Motor neuron (in vitro differentiated cells): ENCODE measurements at regions not wholly inside any gene's neighbourhood (a gene's known extent, or its start where the extent isn't known, plus 50 kb on each side); places are given as distances from the start of the nearest gene placed in this dataset.
"Not testable (repeated sequence)": the region's sequence is repeated elsewhere in the genome, so short reads cannot be mapped to it uniquely, and the experiment has no call there.

ENCODE experiments used
- ATAC-seq, 8 experiments: fragments of 200-7000 bp; cut with Tn5 transposase; replicated peaks in 6 of 8; 2 replicates each; pipeline ENCODE4 v1.8.0; 2021; ENCODE audit warnings: mild to moderate bottlenecking in 8 of 8, moderate library complexity in 8 of 8
- H3K27ac ChIP-seq, 2 donors: fragments of 250-450 bp; sonication (Bioruptor Pico); 2 replicates each; pipeline ENCODE4 v1.9.0; 2021; ENCODE audit warnings: antibody characterized with exemption in 2 of 2, mild to moderate bottlenecking in 2 of 2, moderate library complexity in 1 of 2
- H3K4me1 ChIP-seq, 2 donors: fragments of 250-450 bp; sonication (Bioruptor Pico); replicated peaks in 1 of 2; 2 replicates each; pipeline ENCODE4 v1.6.1; 2021; ENCODE audit warnings: antibody characterized with exemption in 2 of 2, mild to moderate bottlenecking in 2 of 2, moderate library complexity in 1 of 2
- H3K4me3 ChIP-seq, 5 donors: fragments of 250-450 bp; sonication (Bioruptor Pico); 2 replicates each; pipeline ENCODE4 v1.9.0; 2021; ENCODE audit warnings: antibody characterized with exemption in 5 of 5, mild to moderate bottlenecking in 5 of 5, moderate library complexity in 4 of 5
- WGBS, 10 experiments: fragments of 450-650 bp; shearing (Covaris generic); methylation state at CpG; one replicate each; pipeline ENCODE4 v1.0.0; 2022; 5-methylcytosine and 5-hydroxymethylcytosine counted together
- in situ Hi-C, 9 experiments: fragments of 400-800 bp; cut with MboI; loops; one replicate each; pipeline ENCODE4 v1.15.0; 2021; ENCODE audit warnings: low sequenced_read_pairs in 9 of 9, low pct_unique_long_range_greater_than_20kb in 2 of 9; ENCODE audit not compliant: unreplicated experiment in 9 of 9

DNA sequence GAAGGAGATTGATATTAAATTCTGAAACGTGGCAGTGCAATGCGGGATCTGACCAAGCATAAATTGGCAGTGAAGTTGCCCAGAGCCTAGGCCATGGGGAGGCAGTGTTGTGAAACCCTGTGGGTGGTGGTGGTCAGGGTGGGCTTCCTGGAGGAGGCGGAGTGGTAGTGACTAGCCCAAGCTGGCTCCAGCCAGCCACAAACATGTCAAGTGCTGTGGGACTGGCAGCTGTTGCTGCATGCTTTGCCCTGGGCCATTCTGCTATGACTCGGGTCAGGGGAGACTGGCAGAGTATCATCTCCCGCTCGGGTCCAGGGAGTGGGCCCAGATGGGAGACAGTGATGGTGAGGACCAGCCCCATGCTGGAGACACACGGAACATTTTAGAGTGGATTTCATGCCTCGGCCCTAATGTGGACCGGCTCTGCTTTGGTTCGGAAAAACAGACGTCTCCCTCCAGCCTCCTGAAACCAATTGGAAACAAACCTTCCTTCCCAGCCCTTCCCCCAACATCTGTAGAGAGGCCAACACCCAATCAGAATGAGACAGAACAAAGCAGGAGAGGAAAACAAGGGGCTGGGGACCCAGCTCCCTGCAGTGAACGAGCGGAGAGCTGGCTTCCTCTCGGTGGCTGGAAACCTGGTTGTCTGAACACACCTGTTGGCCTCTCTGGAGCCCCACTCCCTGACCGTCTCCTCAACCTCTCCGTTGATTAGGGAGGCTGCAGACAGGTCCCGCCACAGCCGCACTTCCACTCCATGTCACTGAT lies 58.2 kb downstream of the TMEM270 start:
- in situ Hi-C loops = no loop called here
- WGBS, 10 experiments = 33 to 100% (median 73%) methylated on average over 1 to 3 of the region's 18 CpGs; no CpG with 5 or more reads in 2 of the 10 experiments
- Histone ChIP-seq H3K4me1 (peaks cover 2 to 7% of the 10 kb centered on the region in 2 donors), H3K4me3 (no peak overlapping the region), H3K27ac (no peak overlapping the region)
- peak in 1 of 8 experiments; percentile 11 for ATAC-seq

DNA sequence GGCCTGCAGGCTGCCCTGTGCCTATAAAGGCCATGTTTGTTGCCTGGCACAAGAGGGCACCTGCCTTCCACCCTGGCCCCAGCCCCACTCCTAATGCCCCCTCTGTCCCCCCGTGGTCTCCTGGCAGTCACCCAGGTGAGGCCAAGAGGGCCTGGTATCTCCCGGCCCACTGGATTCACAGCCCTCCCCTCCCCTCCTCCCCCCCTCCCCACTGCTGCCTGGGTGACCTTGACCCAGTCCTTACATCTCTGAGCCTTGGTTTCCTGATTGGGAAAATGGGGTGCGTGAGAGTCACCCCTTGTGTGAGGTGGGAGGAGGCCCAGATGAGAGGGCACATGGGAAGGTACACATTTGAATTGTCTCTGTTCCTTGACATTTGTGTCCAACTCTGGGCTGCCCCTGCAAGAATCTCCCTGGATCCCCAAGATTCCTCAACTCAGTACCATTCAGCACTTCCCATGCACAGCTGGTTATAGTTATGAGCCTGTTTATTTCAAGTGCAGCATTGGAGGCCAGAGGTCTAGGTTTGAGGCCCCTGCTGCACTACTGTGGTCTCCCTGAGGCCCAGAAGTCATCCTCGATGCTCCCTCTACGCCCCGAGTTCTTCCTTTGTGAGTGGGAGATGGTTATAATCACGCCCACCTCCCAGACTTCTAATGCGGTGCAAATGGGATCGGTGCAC lies 58.9 kb downstream of the TMEM270 start:
- ATAC-seq = no peak
- in situ Hi-C loops = no loop called here
- H3K4me1 ChIP-seq = peaks cover 2 to 7% of the 10 kb centered on the region in 2 donors
- no peak overlapping the region for H3K27ac ChIP-seq
- 41 to 94% methylated on average over 2 to 4 of the region's 9 CpGs; no CpG with 5 or more reads in 8 of the 10 experiments for WGBS, 10 experiments
- H3K4me3 ChIP-seq = no peak overlapping the region

DNA sequence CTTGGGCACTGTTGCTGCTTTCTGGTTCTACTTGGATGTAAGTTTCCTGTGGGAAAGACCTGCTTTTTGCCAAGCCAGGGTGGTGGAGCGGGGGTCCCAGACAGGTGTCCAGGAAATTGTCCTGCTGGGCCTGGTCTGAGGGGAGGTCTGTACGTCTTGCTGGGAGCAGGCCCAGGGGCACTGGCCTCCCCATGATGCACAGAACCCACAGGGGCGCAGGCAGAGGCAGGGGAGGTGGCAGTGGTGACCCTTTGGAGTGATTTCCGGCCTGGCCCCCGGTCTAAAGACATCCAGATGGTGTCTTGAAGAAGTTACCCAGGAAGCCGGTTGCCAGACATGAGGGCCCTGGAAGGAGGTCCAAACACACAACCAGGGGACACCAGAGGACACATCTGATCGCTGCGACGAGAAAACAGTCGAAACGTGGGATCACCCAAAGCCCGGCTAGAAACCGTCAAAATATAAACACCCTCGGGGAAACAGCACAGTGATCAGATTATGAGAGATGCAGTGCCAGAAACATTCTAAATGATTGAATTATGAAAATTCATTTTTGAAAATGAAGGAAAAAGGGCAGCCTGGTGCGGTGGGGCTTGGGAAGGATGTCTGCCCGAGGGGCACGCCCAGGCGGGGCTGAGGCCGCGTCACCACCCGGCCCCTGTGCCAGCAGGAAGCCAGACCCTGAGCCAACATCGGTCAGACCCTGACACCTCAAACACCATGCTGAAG lies 59.6 kb downstream of the TMEM270 start:
- Histone ChIP-seq H3K27ac (no peak overlapping the region), H3K4me3 (no peak overlapping the region), H3K4me1 (peaks cover 2 to 7% of the 10 kb centered on the region in 2 donors)
- WGBS, 10 experiments = 5 to 100% (median 89%) methylated on average over 3 to 15 of the region's 22 CpGs; no CpG with 5 or more reads in 3 of the 10 experiments
- no peak for ATAC-seq
- in situ Hi-C loops = no loop called here

DNA sequence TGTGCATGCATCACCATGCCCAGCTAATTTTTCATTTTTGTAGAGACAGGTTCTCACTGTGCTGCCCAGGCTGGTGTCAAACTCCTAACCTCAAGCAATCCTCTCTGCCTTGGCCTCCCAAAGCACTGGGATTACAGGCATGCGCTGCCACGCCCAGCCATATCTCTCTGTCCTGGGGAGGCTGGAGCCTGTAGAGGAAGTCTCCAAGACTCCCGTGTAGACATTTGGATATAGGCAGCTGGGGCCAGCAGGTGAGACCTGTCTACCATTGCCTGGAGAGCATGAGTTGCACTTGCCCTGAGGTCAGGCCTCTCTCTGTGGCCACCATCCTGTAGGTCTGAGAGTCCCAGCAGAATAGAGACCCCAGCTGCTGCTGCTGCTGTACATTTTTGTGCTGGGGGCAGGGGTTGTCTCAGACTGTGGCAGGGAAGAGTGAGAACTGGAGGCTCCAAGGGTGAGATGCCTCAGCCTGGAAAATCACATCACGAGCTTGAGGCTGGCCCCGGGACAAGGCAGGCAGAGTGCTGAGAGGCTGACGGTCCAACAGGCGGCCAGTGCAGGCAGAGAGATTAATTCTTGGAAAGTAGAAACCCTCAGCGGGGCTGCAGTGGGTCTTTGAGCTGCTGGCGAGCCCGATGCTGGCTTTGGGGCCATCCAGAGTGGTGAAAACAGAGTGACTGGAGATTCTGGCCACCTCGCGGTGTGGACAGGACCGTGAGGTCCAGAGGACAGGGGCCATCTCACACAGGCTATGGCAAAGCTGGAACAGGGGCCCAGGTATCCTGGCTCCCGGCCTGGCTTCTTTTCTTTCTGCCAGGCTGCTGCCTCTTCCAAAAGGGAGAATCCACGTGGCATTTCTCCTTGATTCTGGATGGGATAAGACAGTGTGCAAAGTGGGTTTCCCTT lies 60.9 kb downstream of the TMEM270 start:
- in situ Hi-C loops = no loop called here
- Histone ChIP-seq H3K4me1 (peaks cover 2 to 7% of the 10 kb centered on the region in 2 donors), H3K4me3 (no peak overlapping the region), H3K27ac (no peak overlapping the region)
- WGBS, 10 experiments = 33 to 93% (median 79%) methylated on average over 2 to 8 of the region's 15 CpGs; no CpG with 5 or more reads in 5 of the 10 experiments
- ATAC-seq = no peak

DNA sequence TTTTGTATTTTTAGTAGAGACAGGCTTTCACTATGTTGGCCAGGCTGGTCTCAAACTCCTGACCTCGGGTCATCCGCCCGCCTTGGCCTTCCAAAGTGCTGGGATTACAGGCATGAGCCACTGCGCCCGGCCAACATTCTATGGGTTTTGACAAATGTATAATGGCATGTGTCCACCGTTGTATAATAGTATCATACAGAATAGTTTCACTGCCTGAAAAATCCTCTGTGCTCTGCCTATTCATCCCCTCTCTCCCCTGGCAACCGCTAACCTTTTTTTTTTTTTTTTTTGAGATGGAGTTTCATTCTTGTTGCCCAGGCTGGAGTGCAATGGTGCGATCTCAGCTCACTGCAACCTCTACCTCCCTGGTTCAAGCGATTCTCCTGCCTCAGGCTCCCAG lies 67.7 kb downstream of the TMEM270 start:
- peak in 5 of 8 experiments; percentile 29 to 99 (median 63) for ATAC-seq

DNA sequence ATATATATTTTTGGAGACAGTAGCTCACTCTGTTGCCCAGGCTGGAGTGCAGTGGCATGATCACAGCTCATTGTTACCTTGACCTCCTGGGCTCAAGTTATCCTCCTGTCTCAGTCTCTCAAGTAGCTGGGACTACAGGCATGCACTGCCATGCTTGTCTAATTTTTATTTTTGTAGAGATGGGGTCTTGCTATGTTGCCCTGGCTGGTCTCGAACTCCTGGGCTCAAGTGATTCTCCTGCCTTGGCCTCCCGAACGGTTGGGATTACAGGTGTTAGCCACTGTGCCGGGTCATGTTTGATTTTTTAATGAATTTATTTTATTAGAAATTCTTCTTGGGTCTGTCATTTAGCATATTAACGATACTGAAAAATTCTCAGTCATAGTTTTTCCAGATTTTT lies 70.5 kb downstream of the TMEM270 start:
- no peaks in the 10 kb centered on the region for H3K4me1 ChIP-seq
- H3K4me3 ChIP-seq = no peak overlapping the region
- in situ Hi-C loops = no loop called here
- WGBS, 10 experiments = 74 to 98% (median 93%) methylated on average over 2 to 5 of the region's 5 CpGs
- ATAC-seq = no peak
- H3K27ac ChIP-seq = no peak overlapping the region

More for the DNA sequence above, 67.7 kb downstream of the TMEM270 start:
- in situ Hi-C loops, H3K4me3 ChIP-seq, H3K4me1 ChIP-seq, H3K27ac ChIP-seq: not testable (repeated sequence)
- 57 to 100% (median 80%) methylated on average over 1 to 7 of the region's 9 CpGs; no CpG with 5 or more reads in 1 of the 10 experiments for WGBS, 10 experiments

DNA sequence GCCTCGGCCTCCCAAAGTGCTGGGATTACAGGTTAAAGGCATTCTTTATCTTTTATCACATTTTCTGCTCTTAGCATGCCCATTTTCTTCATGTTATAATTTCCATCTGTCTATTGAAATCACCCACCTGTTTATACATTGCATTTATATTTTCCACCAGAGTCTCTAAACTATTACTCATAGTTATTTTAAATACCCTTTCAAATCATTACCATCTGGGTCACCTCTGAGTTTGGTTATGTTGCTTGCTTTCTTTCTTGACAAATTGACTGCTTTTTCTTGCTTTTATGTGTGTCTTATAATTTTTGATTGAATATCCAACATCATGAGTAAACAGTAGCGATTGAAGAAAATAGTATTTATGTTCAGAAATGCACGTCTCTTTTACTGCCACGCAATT lies 71.4 kb downstream of the TMEM270 start:
- no peak for ATAC-seq
- 79 to 100% (median 89%) methylated on average over 1 to 4 of the region's 4 CpGs; no CpG with 5 or more reads in 2 of the 10 experiments for WGBS, 10 experiments

DNA sequence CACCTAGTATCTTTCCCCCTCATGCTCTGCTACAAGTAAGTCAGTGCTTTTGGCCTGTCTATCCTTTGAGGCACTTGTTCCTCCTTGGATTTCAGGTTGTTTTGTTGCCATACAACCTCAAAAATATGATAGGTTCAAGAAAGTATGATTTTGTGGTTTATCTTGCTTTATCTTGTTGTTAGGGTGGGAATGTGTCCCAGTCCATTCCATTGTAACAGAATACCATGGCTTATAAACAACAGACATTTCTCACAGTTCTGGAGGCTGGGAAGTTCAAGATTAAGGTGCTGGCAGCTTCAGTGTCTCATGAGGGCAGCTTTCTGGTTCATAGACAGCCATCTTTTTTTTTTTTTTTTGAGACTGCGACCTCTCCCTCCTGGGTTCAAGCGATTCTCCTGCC lies 72.1 kb downstream of the TMEM270 start:
- Histone ChIP-seq H3K4me1 (no peaks in the 10 kb centered on the region), H3K27ac (no peak overlapping the region), H3K4me3 (no peak overlapping the region)
- WGBS, 10 experiments = 50 to 100% (median 87%) methylated on average over 1 to 2 of the region's 2 CpGs; no CpG with 5 or more reads in 5 of the 10 experiments
- no peak for ATAC-seq
- in situ Hi-C loops = no loop called here

More for the DNA sequence above, 71.4 kb downstream of the TMEM270 start:
- Histone ChIP-seq H3K4me3 (no peak overlapping the region), H3K4me1 (no peaks in the 10 kb centered on the region), H3K27ac (no peak overlapping the region)
- in situ Hi-C loops = no loop called here

DNA sequence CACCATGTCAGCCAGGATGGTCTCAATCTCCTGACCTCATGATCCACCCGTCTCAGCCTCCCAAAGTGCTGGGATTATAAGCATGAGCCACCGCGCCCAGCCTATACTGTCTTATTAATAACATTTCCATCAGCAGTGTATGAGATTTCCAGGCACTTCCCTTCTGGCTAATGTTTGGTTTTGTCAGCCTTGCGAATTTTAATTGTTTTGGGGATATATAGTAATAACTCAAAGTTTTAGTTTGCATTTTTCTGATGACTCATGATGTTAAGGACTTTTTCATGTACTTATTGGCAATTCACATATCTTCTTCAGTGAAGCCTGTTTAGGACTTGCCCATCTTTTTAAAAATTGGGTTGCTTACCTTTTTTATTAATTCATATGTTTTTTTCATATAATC lies 76.0 kb downstream of the TMEM270 start:
- peak in 3 of 8 experiments; percentile 49 to 89 (median 85) for ATAC-seq
- Histone ChIP-seq H3K4me3 (no peak overlapping the region), H3K4me1 (no peaks in the 10 kb centered on the region), H3K27ac (no peak overlapping the region)
- 0 to 93% (median 21%) methylated on average over 1 to 3 of the region's 4 CpGs; no CpG with 5 or more reads in 3 of the 10 experiments for WGBS, 10 experiments
- in situ Hi-C loops = no loop called here

DNA sequence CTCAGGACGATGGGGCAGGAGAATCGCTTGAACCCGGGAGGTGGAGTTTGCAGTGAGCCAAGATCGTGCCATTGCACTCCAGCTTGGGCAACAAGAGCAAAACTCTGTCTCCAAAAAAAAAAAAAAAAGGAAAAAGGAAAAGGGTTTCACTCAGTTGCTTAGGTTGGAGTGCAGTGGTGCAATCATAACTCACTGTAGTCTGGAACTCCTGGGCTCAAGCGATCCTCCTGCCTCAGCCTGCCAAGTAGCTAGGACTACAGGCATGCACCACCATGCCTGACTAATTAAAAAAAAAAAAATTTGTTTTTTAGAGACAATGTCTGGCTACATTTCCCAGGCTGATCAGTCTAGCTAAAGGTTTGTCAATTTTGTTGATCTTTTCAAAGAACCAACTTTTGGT lies 76.7 kb downstream of the TMEM270 start:
- H3K4me1 ChIP-seq, H3K4me3 ChIP-seq, in situ Hi-C loops, H3K27ac ChIP-seq: not testable (repeated sequence)
- peak in 1 of 8 experiments; percentile 53 for ATAC-seq
- 0 to 100% (median 59%) methylated on average over 1 to 5 of the region's 5 CpGs; no CpG with 5 or more reads in 1 of the 10 experiments for WGBS, 10 experiments

DNA sequence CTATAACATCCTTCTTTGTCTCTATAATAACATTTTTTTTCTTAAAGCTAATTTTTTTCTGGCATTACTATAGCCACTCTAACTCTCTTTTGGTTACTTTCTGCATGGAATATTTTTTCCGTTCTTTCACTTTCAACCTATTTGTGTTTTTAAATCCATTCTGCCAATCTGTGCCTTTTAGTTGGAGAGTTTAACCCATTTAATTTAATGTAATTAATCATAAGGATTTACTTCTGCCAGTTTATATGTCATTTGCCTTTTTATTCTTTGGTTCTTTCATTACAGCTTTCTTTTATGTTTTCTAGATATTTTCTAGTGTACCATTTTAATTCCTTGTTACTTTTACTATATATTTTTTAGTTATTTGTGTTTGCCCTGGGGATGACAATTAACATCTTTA lies 78.6 kb downstream of the TMEM270 start:
- no peak overlapping the region for H3K4me3 ChIP-seq
- in situ Hi-C loops = no loop called here
- ATAC-seq = no peak
- H3K27ac ChIP-seq = no peak overlapping the region
- WGBS, 10 experiments = 88 to 100% (median 98%) methylated on average over 1 of the region's 1 CpG
- no peaks in the 10 kb centered on the region for H3K4me1 ChIP-seq

DNA sequence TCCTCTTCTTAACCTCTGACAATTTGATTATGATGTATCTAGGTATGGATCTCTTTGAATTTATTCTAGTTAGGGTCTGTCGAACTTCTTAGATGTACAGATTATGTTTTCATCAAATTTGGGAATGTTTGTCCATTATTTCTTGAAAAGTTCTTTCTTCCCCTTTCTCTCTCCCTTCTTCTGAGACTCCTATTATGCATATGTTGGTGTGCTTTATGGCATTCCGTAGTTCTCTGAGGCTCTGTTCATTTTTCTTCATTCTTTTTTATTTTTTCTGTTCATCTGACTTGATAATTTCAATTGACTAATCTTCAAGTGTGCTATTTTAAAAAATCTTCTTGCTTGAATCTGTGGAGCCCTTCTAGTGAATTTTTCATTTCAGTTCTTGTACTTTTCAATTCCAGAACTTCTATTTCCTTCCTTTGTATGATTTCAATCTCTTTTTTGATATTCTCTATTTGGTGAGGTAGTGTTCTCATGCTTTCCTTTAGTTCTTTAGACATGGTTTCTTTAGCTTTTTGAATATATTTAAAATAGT lies 79.8 kb downstream of the TMEM270 start:
- in situ Hi-C loops = no loop called here
- ATAC-seq = no peak
- Histone ChIP-seq H3K4me3 (no peak overlapping the region), H3K4me1 (no peaks in the 10 kb centered on the region), H3K27ac (no peak overlapping the region)
- WGBS, 10 experiments = 67 to 98% (median 83%) methylated on average over 1 to 2 of the region's 2 CpGs
